Bronchial epithelial cell (primary cell): ENCODE measurements at regions not wholly inside any gene's neighbourhood (a gene's known extent, or its start where the extent isn't known, plus 50 kb on each side); places are given as distances from the start of the nearest gene placed in this dataset.

ENCODE experiments used
- DNase-seq: peaks from one replicate; pipeline ENCODE4 v3.0.0-alpha.2; 2010; ENCODE audit warnings: low read depth
- FAIRE-seq: peaks from 2 replicates; lab custom pipeline; 2011; peaks lifted over from hg19 to GRCh38; lab: Jason Lieb, UNC
- H3K27me3 ChIP-seq: 2 replicates; pipeline ENCODE4 v1.5.1; 2011; ENCODE audit warnings: low read length; ENCODE audit not compliant: control insufficient read depth, insufficient read depth
- H3K36me3 ChIP-seq: 2 replicates; pipeline ENCODE4 v1.5.1; 2011; ENCODE audit warnings: low read length; ENCODE audit not compliant: control insufficient read depth, insufficient read depth
- H3K4me3 ChIP-seq: 2 replicates; pipeline ENCODE4 v1.5.1; 2011; ENCODE audit warnings: mild to moderate bottlenecking, low read depth, low read length, control low read depth
- CTCF ChIP-seq: IDR thresholded peaks from 2 replicates; pipeline ENCODE4 v1.5.1; 2011; ENCODE audit warnings: mild to moderate bottlenecking, moderate library complexity, low read length, control low read depth, inconsistent platforms; ENCODE audit not compliant: insufficient read depth, severe bottlenecking

GRCh38 chr9:19701274-19701673, 87.6 kb downstream of the SLC24A2 start:
- no peak for DNase-seq
- H3K27me3 ChIP-seq: no peaks in the 10 kb centered on the region
- H3K4me3 ChIP-seq: no peak overlapping the region
- H3K36me3 ChIP-seq: no peaks in the 10 kb centered on the region
- TF ChIP-seq CTCF: no peak
- no peak for FAIRE-seq

DNA sequence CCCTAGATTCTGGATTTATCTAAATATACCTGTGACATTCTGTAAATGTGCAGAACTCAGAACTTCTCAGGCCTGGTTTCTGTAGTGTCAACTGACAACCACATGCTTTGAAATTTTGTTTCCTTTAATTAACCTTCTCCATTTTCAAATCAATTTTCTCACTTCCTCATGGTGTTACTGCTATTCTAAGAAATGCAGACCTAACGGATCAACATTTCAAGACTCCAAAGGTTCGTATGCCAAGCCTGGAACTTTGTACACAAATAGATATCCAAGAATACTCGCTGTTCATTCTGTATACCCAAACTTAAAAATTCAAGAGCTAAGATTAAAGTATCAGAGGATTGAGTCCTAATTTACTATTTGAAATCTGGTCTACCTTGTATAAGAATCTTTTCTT, 88.1 kb downstream of the SLC24A2 start:
- TF ChIP-seq CTCF: no peak
- FAIRE-seq: no peak
- Histone ChIP-seq H3K4me3 (no peak overlapping the region), H3K36me3 (no peaks in the 10 kb centered on the region), H3K27me3 (no peaks in the 10 kb centered on the region)
- DNase-seq: no peak

- no peak overlapping the region for H3K4me3 ChIP-seq
- H3K36me3 ChIP-seq: no peaks in the 10 kb centered on the region
- FAIRE-seq: no peak
- H3K27me3 ChIP-seq: peaks cover 1% of the 10 kb centered on the region
- peak; percentile 6 for DNase-seq
- TF ChIP-seq CTCF: no peak
Observed at GRCh38 chr9:19699756-19700155, 89.1 kb downstream of the SLC24A2 start.

DNA sequence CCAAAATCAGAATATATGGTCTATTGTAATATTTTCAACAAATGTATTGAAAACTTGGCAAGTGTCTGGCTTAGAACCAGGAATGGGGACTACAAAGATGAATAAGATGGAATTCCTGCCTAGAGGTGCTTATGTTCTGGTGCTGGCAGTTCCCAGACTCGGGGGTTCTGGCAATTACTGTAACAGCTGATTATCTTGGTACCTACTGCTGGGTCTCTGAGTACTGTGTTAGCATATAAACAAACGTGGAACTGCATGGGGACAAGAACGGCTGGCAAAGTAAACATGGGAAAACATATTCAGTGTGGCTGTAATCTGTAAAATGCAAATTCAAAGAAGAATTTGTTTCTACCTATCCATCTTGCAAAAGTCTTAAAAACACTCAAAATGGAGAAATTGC, 89.9 kb downstream of the SLC24A2 start:
- H3K36me3 ChIP-seq: no peaks in the 10 kb centered on the region
- H3K4me3 ChIP-seq: no peak overlapping the region
- no peak for FAIRE-seq
- peaks cover 1% of the 10 kb centered on the region for H3K27me3 ChIP-seq
- no peak for TF ChIP-seq CTCF
- no peak for DNase-seq

GRCh38 chr9:19694601-19695000, 94.2 kb downstream of the SLC24A2 start:
- H3K27me3 ChIP-seq: peaks cover 1% of the 10 kb centered on the region
- FAIRE-seq (no peak), DNase-seq (no peak)
- H3K36me3 ChIP-seq: no peaks in the 10 kb centered on the region
- TF ChIP-seq CTCF: no peak
- H3K4me3 ChIP-seq: no peak overlapping the region

- peak; percentile 94 for DNase-seq
- no peak for FAIRE-seq
- Histone ChIP-seq H3K27me3 (peaks cover 1% of the 10 kb centered on the region), H3K36me3 (no peaks in the 10 kb centered on the region), H3K4me3 (no peak overlapping the region)
- no peak for TF ChIP-seq CTCF
Observed at GRCh38 chr9:19690128-19690527, 98.7 kb downstream of the SLC24A2 start.
